ENCODE measurements at regions not wholly inside any gene's neighbourhood (a gene's known extent, or its start where the extent isn't known, plus 50 kb on each side); places are given as distances from the start of the nearest gene placed in this dataset.

GRCh38 chr11:128343135-128343514 is 244.2 kb downstream of the ETS1 start:
- no peak for TF ChIP-seq CTCF (IDR thresholded peaks at IDR 0.05; ENCODE audit: poor library complexity, severe bottlenecking)
- no peak for TF ChIP-seq SMC3 (conservative IDR thresholded peaks at IDR 0.05; ENCODE audit: poor library complexity)
- TF ChIP-seq POLR2AphosphoS5 (IDR thresholded peaks at IDR 0.05) = no peak
- no peak for TF ChIP-seq RAD21 (conservative IDR thresholded peaks at IDR 0.05)
- no peak for TF ChIP-seq EZH2 (IDR thresholded peaks at IDR 0.05; ENCODE audit: borderline replicate concordance, insufficient read depth, low read length, poor library complexity, severe bottlenecking)
- no peak for TF ChIP-seq EP300 (conservative IDR thresholded peaks at IDR 0.05; ENCODE audit: poor library complexity, severe bottlenecking)
- TF ChIP-seq TAF1 (IDR thresholded peaks at IDR 0.05; ENCODE audit: low read depth) = no peak
- no peak for TF ChIP-seq REST (IDR thresholded peaks at IDR 0.05; ENCODE audit: borderline replicate concordance)
